Vagina (tissue), 2 donors: ENCODE measurements at regions not wholly inside any gene's neighbourhood (a gene's known extent, or its start where the extent isn't known, plus 50 kb on each side); places are given as distances from the start of the nearest gene placed in this dataset.
"Not testable (repeated sequence)": the region's sequence is repeated elsewhere in the genome, so short reads cannot be mapped to it uniquely, and the experiment has no call there.

Experiments
- DNase-seq, 2 donors: peaks; one replicate each; pipeline ENCODE4 v3.0.0-alpha.2; 2017; ENCODE audit errors: extremely low spot score in 2 of 2
- H3K27ac ChIP-seq: fragments of 200-600 bp; sonication (generic); one replicate; pipeline ENCODE4 v1.5.1; 2019
- H3K27me3 ChIP-seq: fragments of 200-600 bp; sonication (generic); one replicate; pipeline ENCODE4 v1.5.1; 2019
- H3K36me3 ChIP-seq, 2 donors: fragments of 200-600 bp; sonication (generic); one replicate each; pipeline ENCODE4 v1.5.1; 2017 to 2019
- H3K4me1 ChIP-seq: fragments of 200-600 bp; sonication (generic); one replicate; pipeline ENCODE4 v1.5.1; 2019
- H3K4me3 ChIP-seq, 2 donors: fragments of 200-600 bp; sonication (generic); 1 replicate in 1 of 2; 2 replicates in 1 of 2; pipeline ENCODE4 v1.5.1; 2016 to 2019
- H3K9me3 ChIP-seq: fragments of 200-600 bp; sonication (generic); one replicate; pipeline ENCODE4 v1.5.1; 2019
- CTCF ChIP-seq, 3 experiments: fragments of 450-650 bp in 2 of 3; fragments of 200-600 bp in 1 of 3; sonication (generic) in 1 of 3; IDR thresholded peaks; one replicate each; pipeline ENCODE4 v1.5.1; 2017 to 2019; ENCODE audit warnings: antibody characterized with exemption in 3 of 3, mild to moderate bottlenecking in 2 of 3, moderate library complexity in 2 of 3
- POLR2A ChIP-seq, 2 donors: fragments of 450-650 bp; IDR thresholded peaks; one replicate each; pipeline ENCODE4 v1.6.1; 2017; ENCODE audit warnings: antibody characterized with exemption in 2 of 2, mild to moderate bottlenecking in 2 of 2, moderate library complexity in 2 of 2
- POLR2AphosphoS5 ChIP-seq, 2 donors: sonication (generic); formaldehyde crosslinking; IDR thresholded peaks; one replicate each; pipeline ENCODE4 v1.9.0; 2017; ENCODE audit warnings: antibody characterized with exemption in 2 of 2, mild to moderate bottlenecking in 2 of 2, low read depth in 1 of 2; ENCODE audit not compliant: insufficient read depth in 1 of 2
- intact Hi-C: fragments of 100-400 bp; cut with DNase I; formaldehyde crosslinking; loops from one replicate; pipeline ENCODE4 v1.15.1; 2023

GRCh38 chr12:17020765-17021164 lies 414.8 kb upstream of the LMO3 start:
- H3K4me1 ChIP-seq: no peaks in the 10 kb centered on the region
- no peak overlapping the region for H3K27ac ChIP-seq
- intact Hi-C loops: no loop called here
- no peaks in the 10 kb centered on the region for H3K9me3 ChIP-seq
- no peak for DNase-seq
- H3K36me3 ChIP-seq: no peaks in the 10 kb centered on the region
- no peak overlapping the region for H3K4me3 ChIP-seq
- TF ChIP-seq POLR2A (IDR thresholded peaks at IDR 0.05) (no peak), CTCF (IDR thresholded peaks at IDR 0.05) (no peak), POLR2AphosphoS5 (IDR thresholded peaks at IDR 0.05; ENCODE audit: insufficient read depth in 1 of 2, low read depth in 1 of 2) (no peak)
- no peaks in the 10 kb centered on the region for H3K27me3 ChIP-seq

- TF ChIP-seq POLR2A (IDR thresholded peaks at IDR 0.05) (no peak), CTCF (IDR thresholded peaks at IDR 0.05) (no peak), POLR2AphosphoS5 (IDR thresholded peaks at IDR 0.05; ENCODE audit: insufficient read depth in 1 of 2, low read depth in 1 of 2) (no peak)
- Histone ChIP-seq H3K4me1 (no peaks in the 10 kb centered on the region), H3K4me3 (no peak overlapping the region), H3K27me3 (no peaks in the 10 kb centered on the region), H3K36me3 (no peaks in the 10 kb centered on the region), H3K27ac (no peak overlapping the region), H3K9me3 (no peaks in the 10 kb centered on the region)
- intact Hi-C loops: no loop called here
- DNase-seq: no peak
Measured at GRCh38 chr12:17017402-17017801, 411.4 kb upstream of the LMO3 start.

DNA sequence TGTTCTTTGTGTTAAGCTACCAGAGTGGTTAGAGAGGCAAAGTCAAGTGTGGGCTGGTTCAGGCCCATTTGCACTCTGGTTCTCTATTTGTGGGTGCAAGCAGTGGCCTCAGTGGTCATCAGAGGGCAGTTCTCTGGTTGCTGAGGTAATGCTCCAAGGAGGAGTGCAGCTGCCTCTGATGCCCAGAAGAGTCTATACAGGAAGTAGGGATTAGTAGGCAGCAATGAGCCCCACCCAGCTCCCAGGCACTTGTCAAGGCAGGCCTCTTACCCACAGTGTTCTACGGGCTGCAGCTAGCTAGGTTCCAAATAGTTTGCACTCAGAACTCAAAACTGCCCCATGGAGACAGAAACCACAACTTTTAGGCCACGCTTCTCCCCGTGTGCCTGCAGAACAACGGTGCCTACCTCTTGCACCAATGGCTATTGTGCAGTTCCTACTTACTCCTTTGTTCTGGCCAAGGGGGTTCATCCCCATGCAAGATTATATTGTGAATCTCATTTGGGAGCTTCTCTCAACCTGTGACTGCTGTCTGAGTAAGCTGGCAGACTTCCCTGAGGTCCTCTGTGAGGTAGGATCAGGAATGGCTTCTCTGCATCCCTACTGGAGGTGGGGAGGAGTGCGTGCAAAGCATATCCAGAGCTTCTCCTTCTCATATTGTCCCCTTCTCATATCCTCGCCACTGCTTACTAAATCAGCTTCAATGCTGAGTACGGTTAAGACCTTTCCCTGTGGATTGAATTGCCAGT lies 410.3 kb upstream of the LMO3 start:
- H3K4me3 ChIP-seq: no peak overlapping the region
- no peaks in the 10 kb centered on the region for H3K4me1 ChIP-seq
- no peaks in the 10 kb centered on the region for H3K36me3 ChIP-seq
- no peak for DNase-seq
- H3K9me3 ChIP-seq: no peaks in the 10 kb centered on the region
- intact Hi-C loops: no loop called here
- H3K27ac ChIP-seq: no peak overlapping the region
- H3K27me3 ChIP-seq: no peaks in the 10 kb centered on the region
- TF ChIP-seq POLR2A (IDR thresholded peaks at IDR 0.05) (no peak), POLR2AphosphoS5 (IDR thresholded peaks at IDR 0.05; ENCODE audit: insufficient read depth in 1 of 2, low read depth in 1 of 2) (no peak), CTCF (IDR thresholded peaks at IDR 0.05) (no peak)

DNA sequence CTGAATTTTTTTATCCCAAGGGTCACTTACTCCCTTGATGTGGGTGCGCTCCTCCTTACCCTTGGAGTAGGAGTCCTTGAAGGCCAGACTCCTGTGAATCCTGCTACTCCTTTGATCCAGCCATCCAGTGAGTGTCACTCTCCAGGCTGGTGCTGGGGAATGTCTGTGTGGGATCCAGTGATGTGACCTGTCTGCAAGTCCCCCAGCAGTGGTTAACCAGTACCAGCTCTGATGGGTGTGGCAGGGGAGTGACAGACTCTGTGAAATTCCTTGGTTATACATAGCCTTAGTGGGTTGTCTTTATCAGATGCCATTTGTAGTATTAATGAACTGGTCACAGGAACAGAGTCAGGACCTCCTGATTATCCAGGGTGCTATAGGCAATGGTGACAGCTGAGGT lies 409.5 kb upstream of the LMO3 start:
- H3K4me1 ChIP-seq: no peaks in the 10 kb centered on the region
- intact Hi-C loops: no loop called here
- TF ChIP-seq POLR2AphosphoS5 (IDR thresholded peaks at IDR 0.05; ENCODE audit: insufficient read depth in 1 of 2, low read depth in 1 of 2): no peak
- TF ChIP-seq CTCF (IDR thresholded peaks at IDR 0.05): no peak
- no peak for TF ChIP-seq POLR2A (IDR thresholded peaks at IDR 0.05)

DNA sequence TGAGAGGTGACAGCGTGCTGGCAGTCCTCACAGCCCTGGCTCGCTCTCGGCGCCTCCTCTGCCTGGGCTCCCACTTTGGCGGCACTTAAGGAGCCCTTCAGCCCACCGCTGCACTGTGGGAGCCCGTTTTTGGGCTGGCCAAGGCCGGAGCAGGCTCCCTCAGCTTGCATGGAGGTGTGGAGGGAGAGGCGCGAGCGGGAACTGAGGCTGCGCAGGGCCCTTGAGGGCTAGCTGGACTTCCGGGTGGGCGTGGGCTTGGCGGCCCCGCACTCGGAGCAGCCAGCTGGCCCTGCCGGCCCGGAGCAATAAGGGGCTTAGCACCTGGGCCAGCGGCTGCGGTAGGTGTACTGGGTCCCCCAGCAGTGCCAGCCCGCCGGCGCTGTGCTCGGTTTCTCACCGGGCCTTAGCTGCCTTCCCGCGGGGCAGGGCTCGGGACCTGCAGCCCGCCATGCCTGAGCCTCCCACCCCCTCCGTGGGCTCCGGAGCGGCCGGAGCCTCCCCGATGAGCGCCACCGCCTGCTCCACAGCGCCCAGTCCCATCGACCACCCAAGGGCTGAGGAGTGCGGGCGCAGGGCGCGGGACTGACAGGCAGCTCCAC lies 401.6 kb upstream of the LMO3 start:
- H3K4me3 ChIP-seq, H3K9me3 ChIP-seq, H3K4me1 ChIP-seq, H3K36me3 ChIP-seq, H3K27ac ChIP-seq, DNase-seq, H3K27me3 ChIP-seq, intact Hi-C loops: not testable (repeated sequence)

More for the DNA sequence above, 409.5 kb upstream of the LMO3 start:
- no peaks in the 10 kb centered on the region for H3K36me3 ChIP-seq
- no peak overlapping the region for H3K27ac ChIP-seq
- H3K4me3 ChIP-seq: no peak overlapping the region
- no peak for DNase-seq
- H3K9me3 ChIP-seq: no peaks in the 10 kb centered on the region
- H3K27me3 ChIP-seq: no peaks in the 10 kb centered on the region

- intact Hi-C loops: not testable (repeated sequence)
Measured at GRCh38 chr12:16998538-16998937, 392.6 kb upstream of the LMO3 start.

More at GRCh38 chr12:16998538-16998937, 392.6 kb upstream of the LMO3 start:
- not testable (repeated sequence) for H3K4me3 ChIP-seq, H3K27ac ChIP-seq, H3K27me3 ChIP-seq, H3K4me1 ChIP-seq, H3K9me3 ChIP-seq, DNase-seq, H3K36me3 ChIP-seq
